Bronchial epithelial cell (primary cell): ENCODE measurements at regions not wholly inside any gene's neighbourhood (a gene's known extent, or its start where the extent isn't known, plus 50 kb on each side); places are given as distances from the start of the nearest gene placed in this dataset.

ENCODE experiments used
- DNase-seq: peaks from one replicate; pipeline ENCODE4 v3.0.0-alpha.2; 2010; ENCODE audit warnings: low read depth
- FAIRE-seq: peaks from 2 replicates; lab custom pipeline; 2011; peaks lifted over from hg19 to GRCh38; lab: Jason Lieb, UNC
- H3K27me3 ChIP-seq: 2 replicates; pipeline ENCODE4 v1.5.1; 2011; ENCODE audit warnings: low read length; ENCODE audit not compliant: control insufficient read depth, insufficient read depth
- H3K36me3 ChIP-seq: 2 replicates; pipeline ENCODE4 v1.5.1; 2011; ENCODE audit warnings: low read length; ENCODE audit not compliant: control insufficient read depth, insufficient read depth
- H3K4me3 ChIP-seq: 2 replicates; pipeline ENCODE4 v1.5.1; 2011; ENCODE audit warnings: mild to moderate bottlenecking, low read depth, low read length, control low read depth
- TF ChIP-seq, protein P1 (sequence below): IDR thresholded peaks from 2 replicates; pipeline ENCODE4 v1.5.1; 2011; ENCODE audit warnings: mild to moderate bottlenecking, moderate library complexity, low read length, control low read depth, inconsistent platforms; ENCODE audit not compliant: insufficient read depth, severe bottlenecking

GRCh38 chr12:67155863-67156262, 113.3 kb upstream of the CAND1 start:
- DNase-seq (peak; percentile 92), FAIRE-seq (peak; percentile 77)
- no peaks in the 10 kb centered on the region for H3K36me3 ChIP-seq
- no peaks in the 10 kb centered on the region for H3K27me3 ChIP-seq
- TF ChIP-seq, protein P1, sequence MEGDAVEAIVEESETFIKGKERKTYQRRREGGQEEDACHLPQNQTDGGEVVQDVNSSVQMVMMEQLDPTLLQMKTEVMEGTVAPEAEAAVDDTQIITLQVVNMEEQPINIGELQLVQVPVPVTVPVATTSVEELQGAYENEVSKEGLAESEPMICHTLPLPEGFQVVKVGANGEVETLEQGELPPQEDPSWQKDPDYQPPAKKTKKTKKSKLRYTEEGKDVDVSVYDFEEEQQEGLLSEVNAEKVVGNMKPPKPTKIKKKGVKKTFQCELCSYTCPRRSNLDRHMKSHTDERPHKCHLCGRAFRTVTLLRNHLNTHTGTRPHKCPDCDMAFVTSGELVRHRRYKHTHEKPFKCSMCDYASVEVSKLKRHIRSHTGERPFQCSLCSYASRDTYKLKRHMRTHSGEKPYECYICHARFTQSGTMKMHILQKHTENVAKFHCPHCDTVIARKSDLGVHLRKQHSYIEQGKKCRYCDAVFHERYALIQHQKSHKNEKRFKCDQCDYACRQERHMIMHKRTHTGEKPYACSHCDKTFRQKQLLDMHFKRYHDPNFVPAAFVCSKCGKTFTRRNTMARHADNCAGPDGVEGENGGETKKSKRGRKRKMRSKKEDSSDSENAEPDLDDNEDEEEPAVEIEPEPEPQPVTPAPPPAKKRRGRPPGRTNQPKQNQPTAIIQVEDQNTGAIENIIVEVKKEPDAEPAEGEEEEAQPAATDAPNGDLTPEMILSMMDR = no peak
- no peak overlapping the region for H3K4me3 ChIP-seq

GRCh38 chr12:67161322-67161918, 107.7 kb upstream of the CAND1 start:
- DNase-seq (peak; percentile 48), FAIRE-seq (no peak)

DNA sequence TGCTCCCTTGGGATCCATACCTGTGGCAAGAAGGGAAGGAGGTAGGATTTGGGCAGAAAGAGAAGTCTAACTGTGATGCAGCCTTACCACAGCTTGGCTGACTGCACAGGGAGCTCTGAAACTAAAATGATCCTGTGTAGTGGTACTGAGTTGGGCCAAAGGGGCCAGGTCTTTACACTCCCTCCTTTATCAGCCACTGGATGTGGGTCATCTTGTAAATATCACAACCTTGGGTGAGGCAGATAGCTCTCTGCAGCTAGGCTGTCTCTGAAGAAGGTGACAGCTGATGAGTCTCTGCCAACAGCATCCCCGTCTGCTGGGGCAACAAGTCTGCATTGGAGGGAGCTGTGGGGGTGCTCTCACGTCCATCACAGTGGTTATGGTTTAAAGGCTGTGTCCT, 95.9 kb upstream of the CAND1 start:
- TF ChIP-seq, protein P1 = no peak
- no peak overlapping the region for H3K4me3 ChIP-seq
- H3K36me3 ChIP-seq = no peaks in the 10 kb centered on the region
- H3K27me3 ChIP-seq = peaks cover 3% of the 10 kb centered on the region
- FAIRE-seq = no peak
- no peak for DNase-seq

More at GRCh38 chr12:67161322-67161918, 107.7 kb upstream of the CAND1 start:
- TF ChIP-seq, protein P1 = peak; percentile 62
- no peak overlapping the region for H3K4me3 ChIP-seq
- no peaks in the 10 kb centered on the region for H3K36me3 ChIP-seq
- peaks cover 2% of the 10 kb centered on the region for H3K27me3 ChIP-seq

DNA sequence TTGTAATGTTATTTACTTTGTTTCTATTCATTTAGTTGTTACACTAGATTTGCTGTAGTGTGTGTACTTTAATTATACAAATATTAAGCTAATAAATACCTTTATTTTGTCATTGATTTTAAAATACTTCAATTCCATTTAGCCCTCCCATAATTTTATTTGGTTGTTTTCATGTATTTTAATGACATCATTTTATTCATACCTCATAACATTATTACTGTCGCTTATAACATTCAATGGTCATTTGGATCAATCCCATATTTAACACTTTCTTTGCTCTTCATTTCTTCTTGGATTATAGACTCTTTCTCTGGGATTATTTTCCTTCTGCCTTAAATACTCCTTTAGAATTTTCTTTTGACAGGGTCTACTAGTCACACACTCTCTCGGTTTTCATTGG, 86.6 kb upstream of the CAND1 start:
- peaks cover 2% of the 10 kb centered on the region for H3K27me3 ChIP-seq

DNA sequence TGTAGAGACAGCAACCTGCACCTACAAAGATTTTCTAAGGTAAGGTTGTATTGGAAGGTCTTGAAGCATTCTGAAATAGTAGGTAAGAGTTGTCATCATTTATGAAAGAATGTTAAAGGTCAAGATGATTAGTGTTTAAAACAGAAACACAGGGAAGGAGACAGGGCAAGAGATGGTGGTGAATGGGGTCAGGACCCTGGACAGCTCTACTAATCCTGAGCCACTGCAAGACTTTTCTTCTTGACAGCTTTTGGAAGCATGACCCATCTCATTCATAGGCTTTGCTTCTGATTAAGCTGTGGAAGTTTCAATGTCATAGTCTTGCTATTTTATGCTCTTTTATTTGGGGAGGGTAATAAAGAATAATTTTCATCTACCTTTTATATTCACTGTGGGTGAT, 75.5 kb upstream of the CAND1 start:
- peak; percentile 87 for FAIRE-seq
- no peak overlapping the region for H3K4me3 ChIP-seq
- peak; percentile 46 for DNase-seq
- H3K36me3 ChIP-seq = no peaks in the 10 kb centered on the region
- TF ChIP-seq, protein P1 = no peak
- peaks cover 2% of the 10 kb centered on the region for H3K27me3 ChIP-seq

More for the DNA sequence above, 86.6 kb upstream of the CAND1 start:
- Histone ChIP-seq H3K36me3 (no peaks in the 10 kb centered on the region), H3K4me3 (no peak overlapping the region)
- FAIRE-seq (no peak), DNase-seq (no peak)
- TF ChIP-seq, protein P1 = no peak

GRCh38 chr12:67200386-67200785, 68.8 kb upstream of the CAND1 start:
- Histone ChIP-seq H3K36me3 (no peaks in the 10 kb centered on the region), H3K27me3 (peaks cover 2% of the 10 kb centered on the region), H3K4me3 (no peak overlapping the region)
- DNase-seq (no peak), FAIRE-seq (no peak)
- TF ChIP-seq, protein P1 = no peak
